ENCODE measurements at regions not wholly inside any gene's neighbourhood (a gene's known extent, or its start where the extent isn't known, plus 50 kb on each side); places are given as distances from the start of the nearest gene placed in this dataset.

- no peak; the same call in 1 of the 2 replicates for TF ChIP-seq ATF2 (IDR thresholded peaks at IDR 0.05; ENCODE audit: low read length)
- no peak for TF ChIP-seq SP1 (IDR thresholded peaks at IDR 0.05; ENCODE audit: low read depth, low read length)
- TF ChIP-seq USF2 (IDR thresholded peaks at IDR 0.05; ENCODE audit: borderline replicate concordance, low read depth, low read length) = no peak
- TF ChIP-seq NFIC (IDR thresholded peaks at IDR 0.05; ENCODE audit: low read depth, low read length) = no peak
- no peak for TF ChIP-seq CREM (IDR thresholded peaks at IDR 0.05; ENCODE audit: low read depth)
- TF ChIP-seq TCF7 (IDR thresholded peaks at IDR 0.05; ENCODE audit: borderline replicate concordance) = no peak
- no peak for TF ChIP-seq STAT1 (conservative IDR thresholded peaks at IDR 0.05)
- no peak for TF ChIP-seq NRF1 (conservative IDR thresholded peaks at IDR 0.05; ENCODE audit: low read depth, low read length)
- no peak for TF ChIP-seq ZNF217 (IDR thresholded peaks at IDR 0.05)
- TF ChIP-seq BCL3 (IDR thresholded peaks at IDR 0.05; ENCODE audit: borderline replicate concordance, insufficient read depth, low read depth, low read length, poor library complexity, severe bottlenecking) = no peak
- TF ChIP-seq RFX5 (IDR thresholded peaks at IDR 0.05; ENCODE audit: low read depth, low read length) = no peak
- peak; percentile 72 for TF ChIP-seq SPI1 (IDR thresholded peaks at IDR 0.05; ENCODE audit: borderline replicate concordance, insufficient read depth, low read depth, low read length)
- peak in 1 of 2 experiments; percentile 19; a peak in 1 of 4 replicates for TF ChIP-seq BHLHE40 (IDR thresholded peaks at IDR 0.05; ENCODE audit: borderline replicate concordance in 1 of 2, low read depth in 2 of 2, low read length in 1 of 2)
- no peak for TF ChIP-seq ZZZ3 (IDR thresholded peaks at IDR 0.05; ENCODE audit: control insufficient read depth, insufficient read length, low read depth)
- no peak for TF ChIP-seq LARP7 (IDR thresholded peaks at IDR 0.05)
- TF ChIP-seq BCL11A (IDR thresholded peaks at IDR 0.05; ENCODE audit: low read depth, low read length) = peak; percentile 50; the same call in 1 of the 2 replicates
- TF ChIP-seq BRCA1 (IDR thresholded peaks at IDR 0.05; ENCODE audit: low read depth, low read length) = no peak
These were observed 522.2 kb downstream of the GLUD2 start (continued) for GRCh38 chrX:121569609-121570008.

Data from GM12878 (cell line).